ENCODE measurements at regions not wholly inside any gene's neighbourhood (a gene's known extent, or its start where the extent isn't known, plus 50 kb on each side); places are given as distances from the start of the nearest gene placed in this dataset.

GRCh38 chr4:45732161-45732560 is 391.7 kb downstream of the GABRG1 start:
- no peak for TF ChIP-seq CTCF (IDR thresholded peaks at IDR 0.05; ENCODE audit: extremely low read depth, insufficient read depth, missing control alignments)
- in situ Hi-C loops (cut with MboI; ENCODE audit: low pct_unique_long_range_greater_than_20kb, low sequenced_read_pairs, unreplicated experiment): no loop called here
- DNase-seq (ENCODE audit: low spot score): no peak

- DNase-seq (ENCODE audit: low spot score): no peak
- in situ Hi-C loops (cut with MboI; ENCODE audit: low pct_unique_long_range_greater_than_20kb, low sequenced_read_pairs, unreplicated experiment): no loop called here
- TF ChIP-seq CTCF (IDR thresholded peaks at IDR 0.05; ENCODE audit: extremely low read depth, insufficient read depth, missing control alignments): no peak
These were observed 407.8 kb downstream of the GABRG1 start for GRCh38 chr4:45716093-45716492.

GRCh38 chr4:45713996-45714395 is 409.9 kb downstream of the GABRG1 start:
- TF ChIP-seq CTCF (IDR thresholded peaks at IDR 0.05; ENCODE audit: extremely low read depth, insufficient read depth, missing control alignments): no peak
- in situ Hi-C loops (cut with MboI; ENCODE audit: low pct_unique_long_range_greater_than_20kb, low sequenced_read_pairs, unreplicated experiment): no loop called here
- DNase-seq (ENCODE audit: low spot score): no peak

- TF ChIP-seq CTCF (IDR thresholded peaks at IDR 0.05; ENCODE audit: extremely low read depth, insufficient read depth, missing control alignments): no peak
- no peak for DNase-seq (ENCODE audit: low spot score)
- in situ Hi-C loops (cut with MboI; ENCODE audit: low pct_unique_long_range_greater_than_20kb, low sequenced_read_pairs, unreplicated experiment): no loop called here
These were observed 422.2 kb downstream of the GABRG1 start for GRCh38 chr4:45701621-45702020.

- no peak for DNase-seq (ENCODE audit: low spot score)
- in situ Hi-C loops (cut with MboI; ENCODE audit: low pct_unique_long_range_greater_than_20kb, low sequenced_read_pairs, unreplicated experiment): no loop called here
- TF ChIP-seq CTCF (IDR thresholded peaks at IDR 0.05; ENCODE audit: extremely low read depth, insufficient read depth, missing control alignments): no peak
These were observed 430.1 kb downstream of the GABRG1 start for GRCh38 chr4:45693746-45694145.

GRCh38 chr4:45692131-45692735 is 431.6 kb downstream of the GABRG1 start:
- no peak for TF ChIP-seq CTCF (IDR thresholded peaks at IDR 0.05; ENCODE audit: extremely low read depth, insufficient read depth, missing control alignments)
- DNase-seq (ENCODE audit: low spot score): no peak
- in situ Hi-C loops (cut with MboI; ENCODE audit: low pct_unique_long_range_greater_than_20kb, low sequenced_read_pairs, unreplicated experiment): no loop called here

- TF ChIP-seq CTCF (IDR thresholded peaks at IDR 0.05; ENCODE audit: extremely low read depth, insufficient read depth, missing control alignments): no peak
- no peak for DNase-seq (ENCODE audit: low spot score)
- in situ Hi-C loops (cut with MboI; ENCODE audit: low pct_unique_long_range_greater_than_20kb, low sequenced_read_pairs, unreplicated experiment): no loop called here
These were observed 435.5 kb downstream of the GABRG1 start for GRCh38 chr4:45688341-45688740.

All from GM13977 (cell line).